Activated T-helper 17 cell treated with anti-CD3 and anti-CD28 coated beads, Interleukin-2, amount 50 U/mL, for 72 hours (primary cell): ENCODE measurements at regions not wholly inside any gene's neighbourhood (a gene's known extent, or its start where the extent isn't known, plus 50 kb on each side); places are given as distances from the start of the nearest gene placed in this dataset.

Experiments
- ATAC-seq: fragments of 150-1000 bp; cut with Tn5 transposase; replicated peaks from 2 replicates; pipeline ENCODE4 v1.10.0; 2021; ENCODE audit warnings: mild to moderate bottlenecking, moderate library complexity
- H3K27ac Mint-ChIP-seq: one replicate; pipeline ENCODE4 v1.8.0; 2022; ENCODE audit warnings: mixed read lengths
- H3K27me3 Mint-ChIP-seq: one replicate; pipeline ENCODE4 v1.8.0; 2022; ENCODE audit warnings: mixed read lengths
- H3K36me3 Mint-ChIP-seq: one replicate; pipeline ENCODE4 v1.8.0; 2022; ENCODE audit warnings: low read depth, mild to moderate bottlenecking, mixed read lengths
- H3K4me1 Mint-ChIP-seq: one replicate; pipeline ENCODE4 v1.8.0; 2022; ENCODE audit warnings: mixed read lengths
- H3K4me3 Mint-ChIP-seq: one replicate; pipeline ENCODE4 v1.8.0; 2022; ENCODE audit warnings: mild to moderate bottlenecking, mixed read lengths
- H3K9me3 Mint-ChIP-seq: one replicate; pipeline ENCODE4 v1.8.0; 2022; ENCODE audit warnings: mixed read lengths

GRCh38 chr6:25215881-25216280 lies 63.3 kb upstream of the CARMIL1 start:
- H3K36me3 Mint-ChIP-seq: no peaks in the 10 kb centered on the region
- H3K4me3 Mint-ChIP-seq: no peak overlapping the region
- no peaks in the 10 kb centered on the region for H3K9me3 Mint-ChIP-seq
- H3K27me3 Mint-ChIP-seq: no peaks in the 10 kb centered on the region
- H3K4me1 Mint-ChIP-seq: no peaks in the 10 kb centered on the region
- H3K27ac Mint-ChIP-seq: no peak overlapping the region
- no peak for ATAC-seq

DNA sequence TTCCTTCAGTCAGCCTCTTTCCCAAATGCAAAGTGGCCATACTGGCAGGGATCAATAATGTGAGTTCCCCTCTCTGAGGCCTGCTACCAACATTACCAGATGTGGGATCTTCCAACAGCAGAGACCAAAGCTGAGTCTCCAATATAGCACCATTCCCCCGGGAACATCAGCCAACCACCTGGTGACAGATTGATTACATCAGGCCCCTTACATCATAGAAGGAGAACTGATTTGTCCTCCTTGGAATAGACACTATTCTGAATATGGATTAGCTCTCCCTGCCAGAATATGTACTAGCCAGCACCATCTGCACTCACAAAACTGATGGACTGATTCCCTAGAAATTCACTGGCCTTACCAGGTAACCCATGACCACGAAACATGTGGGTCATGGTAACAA lies 61.9 kb upstream of the CARMIL1 start:
- H3K27ac Mint-ChIP-seq: peak overlapping the region; percentile 6
- ATAC-seq: no peak
- no peaks in the 10 kb centered on the region for H3K4me1 Mint-ChIP-seq
- H3K9me3 Mint-ChIP-seq: no peaks in the 10 kb centered on the region
- H3K27me3 Mint-ChIP-seq: no peaks in the 10 kb centered on the region
- no peaks in the 10 kb centered on the region for H3K36me3 Mint-ChIP-seq
- no peak overlapping the region for H3K4me3 Mint-ChIP-seq

GRCh38 chr6:25217829-25218228 lies 61.3 kb upstream of the CARMIL1 start:
- no peak for ATAC-seq
- H3K9me3 Mint-ChIP-seq: no peaks in the 10 kb centered on the region
- no peak overlapping the region for H3K27ac Mint-ChIP-seq
- H3K4me1 Mint-ChIP-seq: no peaks in the 10 kb centered on the region
- no peaks in the 10 kb centered on the region for H3K27me3 Mint-ChIP-seq
- no peak overlapping the region for H3K4me3 Mint-ChIP-seq
- H3K36me3 Mint-ChIP-seq: no peaks in the 10 kb centered on the region

GRCh38 chr6:25218346-25218745 lies 60.8 kb upstream of the CARMIL1 start:
- no peak overlapping the region for H3K27ac Mint-ChIP-seq
- H3K9me3 Mint-ChIP-seq: no peaks in the 10 kb centered on the region
- no peaks in the 10 kb centered on the region for H3K36me3 Mint-ChIP-seq
- H3K4me3 Mint-ChIP-seq: no peak overlapping the region
- H3K27me3 Mint-ChIP-seq: peaks cover under 1% of the 10 kb centered on the region
- H3K4me1 Mint-ChIP-seq: peaks cover 2% of the 10 kb centered on the region
- ATAC-seq: no peak

DNA sequence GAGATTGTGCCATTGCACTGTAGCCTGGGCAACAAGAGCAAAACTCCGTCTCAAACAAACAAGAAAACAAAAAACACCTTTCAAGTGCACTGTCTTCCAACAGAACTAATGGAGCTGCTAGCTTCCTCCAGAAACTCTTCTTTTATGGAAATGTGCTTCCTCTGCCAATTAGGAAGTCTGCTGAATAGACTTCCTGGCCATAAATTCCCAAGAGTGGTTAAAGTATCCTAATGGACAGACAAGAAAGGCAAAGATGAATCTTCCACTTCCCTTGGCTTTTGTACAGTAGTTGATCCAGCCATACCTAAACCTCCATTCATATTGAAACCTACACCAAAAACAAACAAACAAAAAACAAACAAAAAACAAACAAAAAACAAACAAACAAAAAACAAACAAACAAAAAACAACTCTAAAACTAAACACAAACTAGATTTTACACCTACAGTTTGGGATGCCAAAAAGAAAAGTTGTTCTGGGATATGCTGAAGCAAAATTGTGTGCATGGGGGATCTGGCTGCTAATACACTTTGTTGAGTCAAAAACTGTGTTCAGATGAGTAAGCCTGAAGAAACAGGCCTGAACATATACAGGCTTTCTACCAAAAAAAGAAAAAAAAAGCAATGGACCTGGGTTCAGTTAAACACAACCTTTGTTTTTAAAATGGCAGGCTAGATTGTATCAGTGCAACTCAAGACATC lies 59.8 kb upstream of the CARMIL1 start:
- Mint-ChIP-seq H3K27me3 (peaks cover 7% of the 10 kb centered on the region), H3K4me1 (peaks cover 11% of the 10 kb centered on the region), H3K36me3 (no peaks in the 10 kb centered on the region), H3K4me3 (no peak overlapping the region), H3K27ac (no peak overlapping the region), H3K9me3 (no peaks in the 10 kb centered on the region)
- ATAC-seq: no peak

DNA sequence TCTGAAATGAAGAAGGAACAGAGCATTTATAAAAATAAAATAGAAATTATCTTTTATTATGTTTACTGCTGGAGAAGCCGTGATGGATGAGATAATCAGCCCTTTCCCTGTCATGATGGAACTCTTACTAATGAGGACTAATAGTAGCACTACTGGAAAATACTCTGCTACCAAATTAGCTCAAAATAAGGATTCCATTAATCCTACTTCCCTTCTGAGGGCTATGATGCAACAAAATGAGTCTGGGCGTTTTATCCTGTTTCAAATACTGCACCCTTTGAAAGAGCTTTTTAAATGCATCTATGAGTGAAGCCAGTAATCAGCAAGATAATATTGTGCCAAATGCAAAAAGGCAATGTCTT lies 59.3 kb upstream of the CARMIL1 start:
- H3K36me3 Mint-ChIP-seq: no peaks in the 10 kb centered on the region
- peaks cover 11% of the 10 kb centered on the region for H3K4me1 Mint-ChIP-seq
- H3K27ac Mint-ChIP-seq: no peak overlapping the region
- peaks cover 7% of the 10 kb centered on the region for H3K27me3 Mint-ChIP-seq
- no peak overlapping the region for H3K4me3 Mint-ChIP-seq
- H3K9me3 Mint-ChIP-seq: no peaks in the 10 kb centered on the region
- no peak for ATAC-seq

DNA sequence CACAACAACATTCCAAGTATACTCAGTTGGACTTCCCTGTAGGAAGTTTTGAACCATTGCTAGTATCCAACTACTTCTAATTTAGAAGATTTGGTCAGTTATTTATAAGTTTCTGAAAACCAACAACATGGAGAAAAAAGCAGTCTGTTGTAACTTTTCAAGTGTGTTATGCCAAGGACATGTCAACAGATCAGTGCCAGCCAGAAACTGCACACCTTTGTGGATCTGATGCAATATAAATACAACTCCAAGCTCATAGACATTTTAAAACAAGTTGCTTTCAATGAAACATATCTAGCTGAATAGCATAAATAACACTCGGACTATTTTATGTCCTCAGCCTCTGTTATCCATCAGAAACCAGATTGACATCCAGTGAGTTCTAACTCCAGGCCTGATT lies 58.3 kb upstream of the CARMIL1 start:
- Mint-ChIP-seq H3K4me1 (peaks cover 11% of the 10 kb centered on the region), H3K27ac (no peak overlapping the region), H3K36me3 (no peaks in the 10 kb centered on the region), H3K27me3 (peaks cover 7% of the 10 kb centered on the region), H3K4me3 (no peak overlapping the region), H3K9me3 (no peaks in the 10 kb centered on the region)
- no peak for ATAC-seq

DNA sequence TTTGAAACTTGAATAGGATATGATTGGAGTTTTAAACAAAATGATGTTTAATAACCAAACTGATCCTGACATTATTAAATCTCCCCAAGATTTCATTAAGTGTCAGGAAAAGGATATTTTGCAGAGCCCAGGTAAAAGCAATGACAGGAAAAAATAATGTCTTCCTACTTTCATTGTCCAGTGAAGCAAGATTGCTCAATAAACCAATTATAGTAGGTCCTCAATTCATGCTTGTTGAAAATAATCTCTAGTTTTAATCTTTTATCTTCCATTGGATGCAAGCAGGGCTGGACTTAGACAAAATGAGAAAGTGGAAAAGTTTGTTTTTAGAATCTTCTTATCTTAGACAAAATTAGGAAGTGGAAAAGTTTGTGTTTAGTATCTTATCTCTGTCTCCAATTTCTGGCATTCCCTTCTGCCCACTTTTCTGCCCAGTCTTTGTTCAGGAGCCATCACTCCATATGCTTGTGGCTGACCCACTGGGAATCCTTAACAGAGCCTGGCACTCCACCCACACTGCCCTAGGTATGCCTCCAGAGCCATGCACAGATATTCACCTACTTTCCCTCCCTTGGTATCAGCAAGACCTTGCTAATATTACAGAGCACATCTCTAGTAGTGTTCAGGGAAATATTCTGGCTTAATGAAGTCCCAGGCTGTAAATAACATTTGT lies 57.0 kb upstream of the CARMIL1 start:
- H3K27me3 Mint-ChIP-seq: peaks cover 7% of the 10 kb centered on the region
- no peak for ATAC-seq
- H3K4me3 Mint-ChIP-seq: no peak overlapping the region
- no peak overlapping the region for H3K27ac Mint-ChIP-seq
- H3K36me3 Mint-ChIP-seq: no peaks in the 10 kb centered on the region
- peaks cover 11% of the 10 kb centered on the region for H3K4me1 Mint-ChIP-seq
- no peaks in the 10 kb centered on the region for H3K9me3 Mint-ChIP-seq

GRCh38 chr6:25223490-25223991 lies 55.6 kb upstream of the CARMIL1 start:
- H3K27ac Mint-ChIP-seq: no peak overlapping the region
- peaks cover 11% of the 10 kb centered on the region for H3K4me1 Mint-ChIP-seq
- peak overlapping the region; percentile 66 for H3K4me3 Mint-ChIP-seq
- ATAC-seq: peak; percentile 66
- H3K27me3 Mint-ChIP-seq: peaks cover 7% of the 10 kb centered on the region
- H3K9me3 Mint-ChIP-seq: no peaks in the 10 kb centered on the region
- H3K36me3 Mint-ChIP-seq: no peaks in the 10 kb centered on the region

GRCh38 chr6:25224242-25224641 lies 54.9 kb upstream of the CARMIL1 start:
- Mint-ChIP-seq H3K27me3 (peaks cover 7% of the 10 kb centered on the region), H3K27ac (no peak overlapping the region), H3K9me3 (no peaks in the 10 kb centered on the region), H3K4me3 (peak overlapping the region; percentile 66), H3K36me3 (no peaks in the 10 kb centered on the region), H3K4me1 (peaks cover 11% of the 10 kb centered on the region)
- no peak for ATAC-seq

- H3K27ac Mint-ChIP-seq: no peak overlapping the region
- H3K4me1 Mint-ChIP-seq: peaks cover 11% of the 10 kb centered on the region
- H3K9me3 Mint-ChIP-seq: no peaks in the 10 kb centered on the region
- H3K27me3 Mint-ChIP-seq: peaks cover 7% of the 10 kb centered on the region
- no peak for ATAC-seq
- H3K36me3 Mint-ChIP-seq: no peaks in the 10 kb centered on the region
- H3K4me3 Mint-ChIP-seq: no peak overlapping the region
These were observed 51.3 kb upstream of the CARMIL1 start for GRCh38 chr6:25227854-25228253.
